Dendritic cell treated with granulocyte-macrophage colony-stimulating factor and Interleukin-4, amounts not matched to agents 40 ng/mL and 50 ng/mL, for 4 days (primary cell): ENCODE measurements at regions not wholly inside any gene's neighbourhood (a gene's known extent, or its start where the extent isn't known, plus 50 kb on each side); places are given as distances from the start of the nearest gene placed in this dataset.

Experiments used
- H3K27ac Mint-ChIP-seq: one replicate; pipeline ENCODE4 v1.8.0; 2022; ENCODE audit warnings: mild to moderate bottlenecking, mixed read lengths
- H3K27me3 Mint-ChIP-seq: one replicate; pipeline ENCODE4 v1.8.0; 2022; ENCODE audit warnings: mild to moderate bottlenecking, mixed read lengths
- H3K36me3 Mint-ChIP-seq: one replicate; pipeline ENCODE4 v1.8.0; 2022; ENCODE audit warnings: low read depth, mixed read lengths
- H3K4me1 Mint-ChIP-seq: one replicate; pipeline ENCODE4 v1.8.0; 2022; ENCODE audit warnings: low read depth, mixed read lengths
- H3K4me3 Mint-ChIP-seq: one replicate; pipeline ENCODE4 v1.8.0; 2022; ENCODE audit warnings: mild to moderate bottlenecking, moderate library complexity, mixed read lengths
- H3K9me3 Mint-ChIP-seq: one replicate; pipeline ENCODE4 v1.8.0; 2022; ENCODE audit warnings: mixed read lengths
- intact Hi-C: fragments of 100-400 bp; cut with micrococcal nuclease; formaldehyde crosslinking; loops from one replicate; pipeline ENCODE4 v1.15.0; 2022

DNA sequence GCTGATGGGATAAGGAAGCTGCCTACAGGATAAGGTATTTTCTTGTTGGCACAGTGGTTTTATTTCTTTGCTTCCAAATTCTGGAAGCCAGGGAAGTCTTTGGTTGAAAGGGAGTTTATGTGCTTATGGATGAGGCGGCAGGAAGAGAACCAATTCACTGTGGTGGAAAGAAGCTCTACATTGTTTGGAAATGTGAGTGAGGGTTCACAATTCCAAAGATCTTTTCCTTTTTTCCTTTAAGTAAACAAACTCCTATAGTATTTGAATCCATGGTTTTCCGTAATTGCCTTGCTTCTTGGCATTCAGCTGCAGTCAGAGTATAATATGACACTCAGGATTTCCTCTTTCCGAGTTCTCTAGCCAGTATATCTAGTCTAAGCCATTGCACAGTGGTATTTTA lies 86.2 kb downstream of the TEX29 start:
- H3K4me1 Mint-ChIP-seq = no peaks in the 10 kb centered on the region
- H3K27ac Mint-ChIP-seq = no peak overlapping the region
- no peak overlapping the region for H3K4me3 Mint-ChIP-seq
- intact Hi-C loops = no loop called here
- no peaks in the 10 kb centered on the region for H3K36me3 Mint-ChIP-seq
- no peaks in the 10 kb centered on the region for H3K9me3 Mint-ChIP-seq
- H3K27me3 Mint-ChIP-seq = peaks cover 11% of the 10 kb centered on the region

DNA sequence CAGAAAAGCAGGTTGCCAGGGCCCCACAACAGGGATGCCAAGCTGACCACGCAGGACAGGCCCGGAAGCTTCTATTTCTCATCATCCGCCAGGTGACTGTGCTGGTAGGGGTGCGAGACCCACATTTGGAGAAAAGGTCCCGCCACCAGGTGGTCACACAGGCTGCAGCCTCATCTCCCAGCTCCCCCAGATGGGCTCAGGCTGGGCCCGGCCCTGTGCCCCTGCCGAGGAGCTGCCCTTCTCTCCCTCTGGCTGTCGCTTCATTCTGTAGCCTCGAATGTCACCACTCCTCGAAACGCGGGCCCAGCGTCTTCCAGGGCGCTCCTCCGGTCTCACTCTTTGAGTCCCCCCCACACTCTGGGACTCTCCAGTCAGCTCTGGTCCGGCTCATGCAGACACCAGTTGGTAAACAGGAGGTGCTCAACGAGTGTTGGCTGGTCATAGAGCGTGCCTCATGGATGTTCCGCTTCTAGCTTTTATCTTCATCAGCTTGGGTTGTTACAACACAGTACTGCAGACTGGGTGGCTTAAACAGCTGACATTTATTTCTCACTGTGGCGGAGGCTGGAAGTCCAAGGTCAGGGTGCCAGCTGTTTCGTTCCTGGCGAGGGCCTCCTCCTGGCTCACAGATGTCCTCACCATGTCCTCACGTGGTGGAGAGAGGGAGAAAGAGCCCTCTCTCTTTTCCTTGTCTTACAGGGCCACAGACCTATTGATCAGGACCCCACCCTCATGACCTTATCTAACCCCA lies 87.1 kb downstream of the TEX29 start:
- H3K4me1 Mint-ChIP-seq = no peaks in the 10 kb centered on the region
- no peaks in the 10 kb centered on the region for H3K9me3 Mint-ChIP-seq
- H3K36me3 Mint-ChIP-seq = no peaks in the 10 kb centered on the region
- no peak overlapping the region for H3K27ac Mint-ChIP-seq
- intact Hi-C loops = no loop called here
- no peak overlapping the region for H3K4me3 Mint-ChIP-seq
- H3K27me3 Mint-ChIP-seq = peaks cover 20% of the 10 kb centered on the region

DNA sequence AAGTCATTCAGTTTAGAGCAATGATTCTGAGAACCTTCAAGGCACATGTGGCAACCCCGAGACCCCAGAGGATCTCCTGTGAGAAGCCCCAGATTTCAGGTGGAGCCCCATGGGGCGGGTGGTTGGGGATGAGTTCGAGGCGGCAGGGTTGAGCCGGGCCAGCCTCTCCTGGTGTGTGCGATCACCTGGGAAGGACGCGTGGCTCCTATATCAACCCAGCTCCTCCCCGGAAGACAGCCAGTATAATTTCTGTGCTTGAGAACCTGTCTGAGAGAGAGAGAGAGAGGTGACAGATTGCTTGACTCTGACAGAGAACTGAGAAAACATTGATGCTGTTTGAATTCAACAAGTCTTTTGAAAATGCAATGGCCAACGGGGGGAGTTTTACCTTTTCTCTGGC lies 89.0 kb downstream of the TEX29 start:
- intact Hi-C loops = no loop called here
- Mint-ChIP-seq H3K9me3 (no peaks in the 10 kb centered on the region), H3K36me3 (no peaks in the 10 kb centered on the region), H3K27ac (no peak overlapping the region), H3K27me3 (peaks cover 20% of the 10 kb centered on the region), H3K4me3 (no peak overlapping the region), H3K4me1 (no peaks in the 10 kb centered on the region)

DNA sequence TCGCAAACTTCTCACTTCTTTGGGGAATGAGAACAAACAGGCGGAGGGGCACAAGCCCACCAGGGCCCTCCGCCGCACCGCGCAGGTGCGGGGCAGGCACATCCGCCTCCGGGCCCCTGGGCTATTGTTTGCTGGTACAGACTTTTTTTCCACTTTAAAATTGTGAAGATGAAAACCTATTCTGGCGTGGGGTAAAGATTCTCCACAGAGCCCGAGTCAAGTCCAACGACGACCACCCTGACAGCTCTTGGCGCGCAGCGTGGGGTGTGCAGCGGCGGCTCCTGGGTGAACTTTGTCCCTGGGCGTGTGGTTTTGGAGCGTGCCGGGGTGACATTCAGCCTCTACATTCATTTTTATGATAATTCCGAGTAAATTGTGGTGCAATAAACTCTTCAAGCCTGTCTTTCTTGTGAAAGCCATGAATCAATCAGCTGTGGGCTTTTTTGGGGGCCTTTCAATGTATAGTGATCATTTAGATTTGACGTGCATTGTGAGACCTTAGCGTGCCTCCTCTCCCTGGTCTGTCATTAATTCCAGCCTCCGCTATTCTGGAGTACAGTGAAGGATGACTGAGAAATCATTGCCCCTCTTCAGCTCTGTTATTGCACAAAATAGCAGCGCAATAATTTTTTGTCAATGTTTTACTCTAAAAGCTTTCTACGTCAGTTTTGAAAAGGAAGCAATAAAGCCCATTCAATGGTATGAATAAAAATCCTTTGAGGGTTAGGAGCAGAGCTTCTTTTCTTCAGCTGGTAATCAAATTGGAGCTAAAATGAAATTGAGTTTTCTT lies 90.0 kb downstream of the TEX29 start:
- Mint-ChIP-seq H3K27ac (no peak overlapping the region), H3K4me3 (no peak overlapping the region), H3K36me3 (no peaks in the 10 kb centered on the region), H3K4me1 (no peaks in the 10 kb centered on the region), H3K9me3 (no peaks in the 10 kb centered on the region), H3K27me3 (peaks cover 20% of the 10 kb centered on the region)
- intact Hi-C loops = no loop called here

DNA sequence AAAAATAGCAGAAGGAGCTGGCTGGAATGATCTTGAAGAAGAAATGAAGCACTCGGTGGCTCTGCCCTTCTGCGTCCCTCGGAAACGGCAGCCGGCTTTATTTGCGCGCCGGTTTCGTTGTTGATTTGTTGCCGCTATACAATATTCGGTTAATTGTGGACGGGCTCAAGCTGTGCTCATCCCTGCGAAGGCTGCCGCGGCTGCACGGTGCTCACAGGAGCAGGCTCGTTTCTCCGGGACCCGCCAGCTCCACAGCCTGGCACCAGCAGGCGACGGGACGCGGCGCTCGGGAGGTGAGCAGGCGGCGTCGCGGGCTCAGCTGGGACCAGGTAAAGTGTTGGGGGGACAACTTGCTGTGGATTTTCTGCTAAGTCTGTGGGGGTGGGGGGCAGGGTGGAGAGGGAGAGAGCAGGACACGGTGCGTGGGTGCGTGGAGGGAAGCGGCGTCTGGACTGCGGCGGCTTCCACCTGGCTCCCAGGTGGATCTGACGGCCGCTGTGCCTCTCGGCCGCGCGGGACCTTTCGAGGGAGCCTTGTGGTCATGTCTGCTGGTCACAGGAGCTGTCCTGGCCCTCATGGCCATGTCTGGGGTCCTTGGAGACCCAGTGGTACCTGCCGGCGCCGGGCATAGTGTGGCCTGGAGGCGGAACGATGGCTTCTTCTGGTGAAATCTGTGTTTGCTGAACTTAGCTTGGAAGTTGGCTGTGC lies 90.9 kb downstream of the TEX29 start:
- no peak overlapping the region for H3K27ac Mint-ChIP-seq
- H3K27me3 Mint-ChIP-seq = peaks cover 20% of the 10 kb centered on the region
- intact Hi-C loops = no loop called here
- no peaks in the 10 kb centered on the region for H3K9me3 Mint-ChIP-seq
- H3K36me3 Mint-ChIP-seq = no peaks in the 10 kb centered on the region
- H3K4me1 Mint-ChIP-seq = no peaks in the 10 kb centered on the region
- no peak overlapping the region for H3K4me3 Mint-ChIP-seq

DNA sequence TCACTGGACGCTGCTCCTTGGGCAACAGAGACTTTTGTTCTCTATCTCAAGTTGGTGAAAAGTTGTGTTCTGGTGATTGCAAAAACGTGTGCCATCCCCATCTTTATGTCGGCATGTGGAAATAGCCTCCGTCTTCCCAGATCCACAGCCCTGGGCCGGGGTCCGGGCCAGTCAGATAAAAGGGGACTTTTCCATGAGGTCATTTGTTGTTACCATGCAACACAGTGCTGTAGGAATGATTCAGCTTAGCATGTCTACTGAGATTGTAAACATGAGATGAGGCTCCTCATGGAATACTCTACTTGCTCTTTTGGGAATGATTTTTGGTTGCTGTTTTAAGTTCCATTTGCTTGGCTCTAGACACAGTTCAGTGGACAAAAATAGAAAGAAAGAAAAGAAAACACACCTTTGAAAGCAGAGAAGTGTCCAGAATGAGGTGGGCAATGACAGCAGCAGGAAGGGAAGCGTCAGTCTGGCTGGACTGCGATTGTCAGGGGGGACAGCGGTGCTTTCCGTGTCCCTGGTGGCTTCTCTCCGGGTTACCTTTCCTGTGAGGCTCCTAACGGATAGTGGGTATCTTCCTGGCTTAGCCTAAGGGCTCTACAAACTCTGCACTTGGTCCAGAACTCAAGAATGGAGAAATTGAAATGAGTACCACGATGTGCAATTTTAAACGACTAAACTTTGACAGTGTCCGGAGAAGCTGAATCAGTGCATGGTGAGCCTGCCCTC lies 91.6 kb downstream of the TEX29 start:
- H3K27ac Mint-ChIP-seq = no peak overlapping the region
- peaks cover 20% of the 10 kb centered on the region for H3K27me3 Mint-ChIP-seq
- intact Hi-C loops = no loop called here
- H3K4me1 Mint-ChIP-seq = no peaks in the 10 kb centered on the region
- H3K36me3 Mint-ChIP-seq = no peaks in the 10 kb centered on the region
- H3K9me3 Mint-ChIP-seq = no peaks in the 10 kb centered on the region
- H3K4me3 Mint-ChIP-seq = no peak overlapping the region

DNA sequence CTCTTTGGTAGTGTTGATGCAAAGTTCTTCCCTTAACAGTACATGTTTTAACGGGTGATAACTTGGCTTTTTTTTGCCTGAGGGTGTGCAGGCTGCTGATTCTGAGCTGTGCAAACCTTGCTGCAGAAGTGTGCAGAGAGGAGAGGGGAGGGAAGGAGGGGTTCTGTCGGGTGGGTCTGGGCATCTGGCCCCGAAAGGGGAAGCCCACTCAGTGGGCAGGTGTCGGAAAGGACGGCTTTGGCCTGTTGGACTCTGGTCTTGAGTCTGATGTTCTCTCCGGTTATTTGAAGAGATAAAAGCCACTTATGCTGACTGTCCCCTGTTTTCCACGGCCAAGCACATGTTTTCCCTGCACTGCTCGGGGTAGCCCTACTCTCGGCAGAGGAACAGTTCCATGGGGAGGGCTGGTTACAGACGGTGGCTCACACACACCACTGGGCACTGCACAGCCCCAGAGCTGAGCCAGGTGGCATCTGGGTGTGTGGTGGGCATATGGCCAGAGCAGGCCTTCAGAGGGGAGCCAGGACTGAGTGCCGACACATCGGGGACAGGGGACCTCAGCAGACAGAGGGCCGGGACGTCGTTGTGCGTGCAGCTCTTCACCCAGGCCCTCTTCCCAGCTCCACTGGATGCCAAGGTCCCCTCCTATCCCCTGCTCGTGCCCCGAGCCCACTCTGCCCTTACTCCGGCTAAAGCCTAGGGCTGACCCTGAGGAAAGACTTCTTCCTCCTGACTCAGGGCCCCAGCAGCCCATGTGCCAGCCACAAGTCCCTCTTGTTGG lies 93.2 kb downstream of the TEX29 start:
- intact Hi-C loops = no loop called here
- H3K9me3 Mint-ChIP-seq = no peaks in the 10 kb centered on the region
- no peak overlapping the region for H3K4me3 Mint-ChIP-seq
- no peak overlapping the region for H3K27ac Mint-ChIP-seq
- H3K36me3 Mint-ChIP-seq = no peaks in the 10 kb centered on the region
- H3K27me3 Mint-ChIP-seq = peaks cover 16% of the 10 kb centered on the region
- H3K4me1 Mint-ChIP-seq = no peaks in the 10 kb centered on the region

DNA sequence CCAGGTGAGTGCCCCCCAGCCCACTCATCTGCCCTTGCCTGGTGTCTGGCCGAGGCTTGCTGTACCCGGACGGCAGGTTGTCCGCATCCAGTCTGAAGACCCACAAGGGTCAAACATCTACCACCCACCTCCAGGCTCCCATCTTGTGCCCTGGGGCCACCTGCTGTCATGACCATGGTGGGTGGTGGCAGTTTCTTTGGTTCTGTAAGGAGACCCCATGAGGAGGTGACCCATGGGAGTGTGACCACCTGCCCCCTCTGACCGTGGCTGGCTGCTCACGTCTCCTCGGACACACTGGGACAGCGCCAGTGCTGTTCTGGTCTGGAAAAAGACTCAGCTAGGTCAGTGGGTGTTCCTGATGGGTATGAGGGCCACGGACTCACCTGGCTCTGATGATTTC lies 93.9 kb downstream of the TEX29 start:
- Mint-ChIP-seq H3K9me3 (no peaks in the 10 kb centered on the region), H3K27ac (no peak overlapping the region), H3K36me3 (no peaks in the 10 kb centered on the region), H3K4me1 (no peaks in the 10 kb centered on the region), H3K4me3 (no peak overlapping the region), H3K27me3 (peaks cover 16% of the 10 kb centered on the region)
- intact Hi-C loops = no loop called here

DNA sequence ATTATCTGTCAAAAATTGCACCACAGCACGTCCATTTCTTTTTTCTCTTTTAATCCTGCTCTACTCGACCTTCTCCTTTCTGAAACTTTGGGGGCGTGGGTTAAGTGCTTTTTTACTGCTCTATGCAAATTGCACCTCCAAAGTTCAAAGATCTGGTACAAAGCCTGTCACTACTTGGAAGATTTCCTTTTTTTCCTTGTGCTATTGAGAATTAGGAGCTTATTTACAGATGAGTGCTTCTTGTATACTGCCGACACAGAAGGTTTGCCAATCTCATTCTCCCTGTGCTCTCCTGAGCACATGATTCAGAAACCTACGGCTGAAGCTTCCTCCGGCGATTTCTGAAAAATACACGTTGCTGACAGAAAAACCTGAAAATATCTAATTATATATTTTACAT lies 94.8 kb downstream of the TEX29 start:
- Mint-ChIP-seq H3K36me3 (no peaks in the 10 kb centered on the region), H3K9me3 (no peaks in the 10 kb centered on the region), H3K4me1 (no peaks in the 10 kb centered on the region), H3K27me3 (peaks cover 16% of the 10 kb centered on the region), H3K4me3 (no peak overlapping the region), H3K27ac (no peak overlapping the region)
- intact Hi-C loops = no loop called here

DNA sequence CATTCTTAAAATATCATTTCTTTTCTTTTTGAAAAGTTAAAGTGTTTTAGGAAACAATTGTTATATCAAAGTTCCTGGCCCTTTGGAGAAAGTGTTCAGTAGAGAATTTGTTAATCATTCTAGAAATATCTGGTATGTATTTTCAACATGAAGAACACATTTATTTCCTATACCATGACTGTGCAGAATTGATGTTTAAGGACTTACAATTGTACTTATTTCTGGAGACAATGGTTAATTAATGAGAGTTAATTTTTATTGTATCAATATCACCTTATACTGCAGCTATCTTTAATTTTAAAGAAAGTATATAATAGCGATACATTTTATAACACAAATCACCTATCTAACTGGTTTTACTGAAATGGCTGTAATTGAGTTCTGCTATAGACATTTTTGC lies 95.3 kb downstream of the TEX29 start:
- Mint-ChIP-seq H3K36me3 (no peaks in the 10 kb centered on the region), H3K27me3 (peaks cover 16% of the 10 kb centered on the region), H3K4me3 (no peak overlapping the region), H3K27ac (no peak overlapping the region), H3K9me3 (no peaks in the 10 kb centered on the region), H3K4me1 (no peaks in the 10 kb centered on the region)
- intact Hi-C loops = no loop called here

DNA sequence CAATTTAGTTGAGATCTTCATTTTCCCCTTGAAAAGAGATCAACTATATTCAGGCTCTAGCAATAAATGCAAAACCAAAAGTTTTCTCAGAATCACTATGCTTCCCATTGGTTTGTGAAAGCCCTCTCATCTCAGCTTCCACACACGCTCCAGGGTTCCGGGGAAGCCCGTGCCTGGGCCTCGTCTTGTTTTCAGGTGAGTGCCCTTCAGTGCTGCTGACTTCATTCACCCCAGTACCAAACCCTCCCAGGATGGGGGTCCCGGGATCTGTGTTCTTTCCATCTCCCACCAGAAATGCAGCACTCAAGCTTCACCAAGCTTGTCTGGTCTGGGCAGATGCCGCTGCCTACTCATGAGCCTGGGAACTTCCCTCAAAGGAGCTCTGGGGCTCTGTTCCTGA lies 97.7 kb downstream of the TEX29 start:
- Mint-ChIP-seq H3K4me1 (no peaks in the 10 kb centered on the region), H3K36me3 (no peaks in the 10 kb centered on the region), H3K27ac (no peak overlapping the region), H3K27me3 (no peaks in the 10 kb centered on the region), H3K4me3 (no peak overlapping the region), H3K9me3 (no peaks in the 10 kb centered on the region)
- intact Hi-C loops = no loop called here

DNA sequence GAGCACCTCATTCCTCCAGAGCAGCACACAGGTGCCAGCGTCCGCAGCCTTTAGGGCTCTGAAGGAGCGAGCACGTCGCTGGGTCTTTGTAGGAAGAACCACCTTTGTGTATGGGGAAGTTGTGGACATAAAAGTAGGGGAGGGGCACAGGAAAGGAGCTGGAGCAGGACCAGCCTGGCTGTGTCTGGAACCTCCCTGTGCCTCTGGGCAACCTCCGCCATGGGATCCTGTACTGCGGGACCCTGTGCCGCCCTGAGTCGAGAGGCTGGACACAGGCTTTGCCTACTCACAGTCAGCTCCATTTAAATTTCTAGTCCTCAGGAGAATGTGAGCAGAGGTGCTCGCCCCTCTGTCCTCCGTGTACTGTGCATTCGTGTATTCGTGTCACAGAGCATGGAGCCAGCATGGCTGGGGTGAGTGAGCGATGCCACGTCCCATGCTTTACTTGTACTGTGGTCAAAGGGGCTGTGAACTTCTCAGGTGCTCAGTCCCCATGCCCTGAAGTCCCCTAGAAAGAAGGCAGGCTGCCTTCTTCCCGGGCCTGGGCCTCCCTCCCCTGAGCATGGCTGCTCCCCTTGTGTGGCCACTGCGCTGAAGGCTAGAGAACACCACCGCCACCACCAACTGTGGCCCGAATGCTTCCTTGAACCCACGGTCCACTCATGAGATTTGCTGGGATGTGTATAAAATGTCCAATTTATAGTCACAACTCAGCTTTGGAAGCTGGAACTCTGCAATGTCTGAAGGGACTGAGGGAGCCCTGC lies 99.9 kb downstream of the TEX29 start:
- no peaks in the 10 kb centered on the region for H3K9me3 Mint-ChIP-seq
- no peak overlapping the region for H3K4me3 Mint-ChIP-seq
- intact Hi-C loops = no loop called here
- no peaks in the 10 kb centered on the region for H3K4me1 Mint-ChIP-seq
- no peaks in the 10 kb centered on the region for H3K27me3 Mint-ChIP-seq
- no peaks in the 10 kb centered on the region for H3K36me3 Mint-ChIP-seq
- H3K27ac Mint-ChIP-seq = no peak overlapping the region

DNA sequence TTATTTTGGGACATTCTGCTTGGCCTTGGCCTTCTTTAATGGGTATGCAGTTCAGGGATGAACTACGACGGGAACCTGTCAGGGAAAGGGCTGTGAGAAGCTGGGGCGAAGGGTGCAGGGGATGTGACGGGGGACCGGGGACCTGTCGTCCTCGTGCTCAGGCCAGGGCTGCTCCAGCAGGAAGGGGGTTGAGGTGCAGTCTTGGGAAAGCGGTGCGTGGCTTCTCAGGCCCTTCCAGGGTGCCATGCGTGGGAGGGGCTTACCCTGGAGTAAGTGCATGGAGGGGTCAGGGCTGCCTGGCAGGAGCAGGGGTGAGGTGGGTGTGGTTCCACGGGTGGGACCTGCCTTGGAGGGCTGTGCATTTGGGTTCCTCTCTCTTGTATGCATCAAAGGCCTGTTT lies 100.8 kb downstream of the TEX29 start:
- no peaks in the 10 kb centered on the region for H3K9me3 Mint-ChIP-seq
- intact Hi-C loops = no loop called here
- H3K4me3 Mint-ChIP-seq = no peak overlapping the region
- H3K27me3 Mint-ChIP-seq = no peaks in the 10 kb centered on the region
- no peaks in the 10 kb centered on the region for H3K4me1 Mint-ChIP-seq
- H3K27ac Mint-ChIP-seq = no peak overlapping the region
- H3K36me3 Mint-ChIP-seq = no peaks in the 10 kb centered on the region
